ENCODE measurements at regions not wholly inside any gene's neighbourhood (a gene's known extent, or its start where the extent isn't known, plus 50 kb on each side); places are given as distances from the start of the nearest gene placed in this dataset.
A peak's percentile ranks its signal among the peaks of the same experiment; 100 is the strongest.

DNA sequence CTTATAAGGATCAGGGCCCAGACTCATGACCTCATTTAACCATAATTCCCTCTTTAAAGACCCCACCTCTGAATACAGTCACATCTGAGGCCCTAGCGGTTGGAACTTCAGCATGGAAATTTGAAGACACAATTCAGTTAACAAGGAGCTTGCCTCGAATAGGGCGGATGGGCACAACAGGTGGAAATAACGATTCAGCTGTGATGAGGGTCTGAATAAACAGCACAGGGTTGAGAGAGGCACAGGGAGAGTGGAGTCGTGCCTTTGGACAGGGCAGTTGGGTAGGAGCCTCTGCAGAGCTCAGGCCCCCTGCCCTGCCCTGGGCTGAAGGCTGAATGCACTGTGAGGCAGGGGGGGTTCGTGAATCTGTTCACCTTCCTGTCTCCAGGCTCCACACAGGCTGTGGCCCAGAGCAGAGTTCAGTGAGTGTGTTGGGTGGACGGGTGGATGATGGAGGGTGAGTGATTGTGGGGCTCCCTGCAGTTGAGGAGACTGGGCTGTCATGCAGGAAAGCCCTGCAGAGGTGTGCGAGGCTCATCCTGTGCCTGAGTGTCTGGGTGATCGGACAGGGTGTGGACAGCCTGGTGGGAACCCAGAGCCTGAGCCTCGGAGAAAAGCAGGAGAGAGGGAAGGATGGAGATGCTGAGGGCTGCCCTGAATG is 243.1 kb downstream of the FOXD2 start:
- Histone ChIP-seq H3K27me3 (no peaks in the 10 kb centered on the region), H3K9me3 (no peaks in the 10 kb centered on the region), H3K4me3 (no peak overlapping the region), H3K36me3 (no peaks in the 10 kb centered on the region), H3K4me1 (peaks cover 0 to 21% of the 10 kb centered on the region in 2 donors), H3K27ac (no peak overlapping the region)
- peak in 1 of 2 donors; percentile 24 for DNase-seq (ENCODE audit: low spot score in 2 of 2)
- intact Hi-C loops (cut with DNase I): no loop called here
- TF ChIP-seq, protein P1, sequence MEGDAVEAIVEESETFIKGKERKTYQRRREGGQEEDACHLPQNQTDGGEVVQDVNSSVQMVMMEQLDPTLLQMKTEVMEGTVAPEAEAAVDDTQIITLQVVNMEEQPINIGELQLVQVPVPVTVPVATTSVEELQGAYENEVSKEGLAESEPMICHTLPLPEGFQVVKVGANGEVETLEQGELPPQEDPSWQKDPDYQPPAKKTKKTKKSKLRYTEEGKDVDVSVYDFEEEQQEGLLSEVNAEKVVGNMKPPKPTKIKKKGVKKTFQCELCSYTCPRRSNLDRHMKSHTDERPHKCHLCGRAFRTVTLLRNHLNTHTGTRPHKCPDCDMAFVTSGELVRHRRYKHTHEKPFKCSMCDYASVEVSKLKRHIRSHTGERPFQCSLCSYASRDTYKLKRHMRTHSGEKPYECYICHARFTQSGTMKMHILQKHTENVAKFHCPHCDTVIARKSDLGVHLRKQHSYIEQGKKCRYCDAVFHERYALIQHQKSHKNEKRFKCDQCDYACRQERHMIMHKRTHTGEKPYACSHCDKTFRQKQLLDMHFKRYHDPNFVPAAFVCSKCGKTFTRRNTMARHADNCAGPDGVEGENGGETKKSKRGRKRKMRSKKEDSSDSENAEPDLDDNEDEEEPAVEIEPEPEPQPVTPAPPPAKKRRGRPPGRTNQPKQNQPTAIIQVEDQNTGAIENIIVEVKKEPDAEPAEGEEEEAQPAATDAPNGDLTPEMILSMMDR (IDR thresholded peaks at IDR 0.05): no peak

DNA sequence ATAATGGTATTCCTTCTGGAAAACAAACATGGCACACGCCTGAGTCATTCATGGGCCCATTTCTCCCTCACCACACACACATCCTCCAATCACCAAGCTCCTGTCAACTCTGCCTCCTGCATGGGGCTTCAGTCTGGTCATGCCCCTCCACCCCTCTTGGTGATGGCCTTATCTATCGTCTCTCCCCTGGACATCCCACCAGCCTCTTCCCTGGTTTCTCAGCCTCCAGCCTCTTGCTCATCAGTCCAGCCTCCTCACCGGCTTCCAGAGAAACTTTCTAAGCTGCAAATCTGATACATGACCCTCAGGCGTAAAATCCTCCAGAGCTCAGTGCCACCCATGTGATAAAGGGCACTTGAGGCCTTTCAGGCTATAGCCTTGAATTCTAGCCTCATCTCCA is 243.9 kb downstream of the FOXD2 start:
- Histone ChIP-seq H3K27me3 (no peaks in the 10 kb centered on the region), H3K36me3 (no peaks in the 10 kb centered on the region), H3K4me3 (no peak overlapping the region), H3K4me1 (peaks cover 0 to 27% of the 10 kb centered on the region in 2 donors), H3K9me3 (no peaks in the 10 kb centered on the region), H3K27ac (no peak overlapping the region)
- DNase-seq (ENCODE audit: low spot score in 2 of 2): peak in 1 of 2 donors; percentile 25
- TF ChIP-seq, protein P1 (IDR thresholded peaks at IDR 0.05): no peak
- intact Hi-C loops (cut with DNase I): no loop called here

DNA sequence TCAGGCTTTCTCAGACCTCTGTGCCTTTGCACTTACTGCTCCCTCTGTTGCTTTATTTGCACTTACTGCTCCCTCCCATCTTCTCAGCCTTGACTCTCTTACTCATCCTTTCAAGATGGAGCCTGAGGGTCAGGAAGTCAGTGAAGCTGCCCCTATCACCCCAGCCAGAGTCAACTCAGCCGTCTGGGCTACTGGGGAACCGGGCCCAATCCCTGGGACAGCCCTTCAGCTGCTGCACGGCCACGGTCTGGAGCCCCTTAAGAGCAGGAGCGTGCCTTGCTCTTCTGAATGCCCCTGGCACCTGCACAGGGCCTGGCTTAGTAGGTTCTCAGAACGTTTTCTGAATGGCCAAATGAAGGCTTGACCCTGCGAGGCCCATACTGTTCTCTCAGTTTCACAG is 244.4 kb downstream of the FOXD2 start:
- TF ChIP-seq, protein P1 (IDR thresholded peaks at IDR 0.05): no peak
- H3K9me3 ChIP-seq: no peaks in the 10 kb centered on the region
- peaks cover 0 to 32% of the 10 kb centered on the region in 2 donors for H3K4me1 ChIP-seq
- no peaks in the 10 kb centered on the region for H3K27me3 ChIP-seq
- intact Hi-C loops (cut with DNase I): no loop called here
- H3K36me3 ChIP-seq: no peaks in the 10 kb centered on the region
- H3K27ac ChIP-seq: no peak overlapping the region
- DNase-seq (ENCODE audit: low spot score in 2 of 2): peak in 1 of 2 donors; percentile 41
- H3K4me3 ChIP-seq: no peak overlapping the region

DNA sequence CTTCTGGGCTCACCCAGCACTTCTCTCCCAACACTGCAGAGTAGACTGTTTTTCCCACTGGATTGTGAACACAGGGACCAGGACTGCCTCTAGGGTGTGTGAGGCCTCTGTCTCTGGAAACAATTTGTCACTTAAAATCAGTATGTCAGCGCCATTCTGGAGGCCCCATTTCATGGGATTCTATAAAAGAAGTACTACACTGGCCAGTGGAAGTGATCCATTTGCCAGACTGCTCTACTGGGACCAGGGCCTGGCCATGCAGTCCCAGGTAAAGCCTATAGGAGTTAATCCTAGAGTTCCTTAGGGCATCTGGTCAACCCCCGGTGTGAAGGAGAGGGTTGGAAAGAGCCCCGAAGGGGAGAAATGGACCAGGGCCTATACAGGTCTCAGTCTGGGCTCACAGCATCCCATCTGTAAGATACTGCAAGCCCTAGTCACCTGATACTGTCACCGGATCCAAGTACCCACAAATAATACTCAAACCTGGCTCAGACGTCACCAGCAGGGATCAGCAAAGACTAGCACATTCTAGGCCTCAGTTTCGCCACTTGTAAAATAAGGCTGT is 245.0 kb downstream of the FOXD2 start:
- H3K27me3 ChIP-seq: no peaks in the 10 kb centered on the region
- peaks cover 0 to 33% of the 10 kb centered on the region in 2 donors for H3K4me1 ChIP-seq
- H3K36me3 ChIP-seq: no peaks in the 10 kb centered on the region
- no peak overlapping the region for H3K27ac ChIP-seq
- H3K9me3 ChIP-seq: no peaks in the 10 kb centered on the region
- TF ChIP-seq, protein P1 (IDR thresholded peaks at IDR 0.05): no peak
- intact Hi-C loops (cut with DNase I): no loop called here
- no peak overlapping the region for H3K4me3 ChIP-seq
- peak in 1 of 2 donors; percentile 40 for DNase-seq (ENCODE audit: low spot score in 2 of 2)

DNA sequence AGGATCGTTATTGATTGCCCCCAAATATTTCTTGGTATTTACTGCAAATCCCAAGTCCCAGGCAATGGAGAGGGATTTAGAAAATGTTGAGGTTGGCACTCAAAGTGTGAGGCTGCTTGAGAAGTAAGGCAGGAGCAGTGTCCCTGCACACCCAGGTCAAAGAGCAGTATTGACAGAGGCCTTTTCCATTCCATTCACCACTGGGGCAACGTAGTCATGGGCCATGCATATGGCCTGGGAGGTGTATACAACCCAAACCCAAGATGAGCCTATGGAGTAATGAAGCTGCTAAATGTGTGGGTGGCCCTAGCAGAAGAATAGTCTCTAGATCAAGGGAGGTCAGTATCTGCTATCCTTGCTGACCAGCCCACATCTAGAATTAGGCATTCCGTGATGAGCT is 245.6 kb downstream of the FOXD2 start:
- Histone ChIP-seq H3K4me3 (no peak overlapping the region), H3K27me3 (no peaks in the 10 kb centered on the region), H3K4me1 (peaks cover 0 to 33% of the 10 kb centered on the region in 2 donors), H3K36me3 (no peaks in the 10 kb centered on the region), H3K27ac (no peak overlapping the region), H3K9me3 (no peaks in the 10 kb centered on the region)
- intact Hi-C loops (cut with DNase I): no loop called here
- DNase-seq (ENCODE audit: low spot score in 2 of 2): peak in 1 of 2 donors; percentile 51
- TF ChIP-seq, protein P1 (IDR thresholded peaks at IDR 0.05): no peak

All from ascending aorta (tissue), 2 donors.